Lung (tissue), 11 donors: ENCODE measurements at regions not wholly inside any gene's neighbourhood (a gene's known extent, or its start where the extent isn't known, plus 50 kb on each side); places are given as distances from the start of the nearest gene placed in this dataset.

ENCODE experiments used
- ATAC-seq: fragments of 200-7000 bp; cut with Tn5 transposase; one replicate; pipeline ENCODE4 v1.9.1; 2020; ENCODE audit warnings: moderate number of reproducible peaks; ENCODE audit not compliant: insufficient read depth, low FRiP score
- DNase-seq, 3 donors: peaks; one replicate each; pipeline ENCODE4 v3.0.0-alpha.2; 2013 to 2017
- H3K27ac ChIP-seq, 2 donors: one replicate each; pipeline ENCODE4 v1.5.1; 2013; ENCODE audit warnings: mild to moderate bottlenecking in 2 of 2, moderate library complexity in 2 of 2, control low read depth in 1 of 2, inconsistent platforms in 1 of 2, low read depth in 1 of 2, low read length in 1 of 2
- H3K27me3 ChIP-seq, 3 donors: one replicate each; pipeline ENCODE4 v1.5.1; 2013; ENCODE audit warnings: low read length in 2 of 3; ENCODE audit not compliant: control insufficient read depth in 3 of 3, insufficient read depth in 3 of 3
- H3K36me3 ChIP-seq, 4 donors: one replicate each; pipeline ENCODE4 v1.5.1; 2013; ENCODE audit warnings: low read length in 4 of 4, mild to moderate bottlenecking in 1 of 4, moderate library complexity in 1 of 4; ENCODE audit not compliant: control insufficient read depth in 4 of 4, insufficient read depth in 4 of 4
- H3K4me1 ChIP-seq, 5 donors: one replicate each; pipeline ENCODE4 v1.5.1; 2013; ENCODE audit warnings: low read length in 5 of 5, mild to moderate bottlenecking in 2 of 5, moderate library complexity in 1 of 5; ENCODE audit not compliant: control insufficient read depth in 5 of 5, insufficient read depth in 5 of 5
- H3K4me3 ChIP-seq: one replicate; pipeline ENCODE4 v1.5.1; 2013; ENCODE audit warnings: mild to moderate bottlenecking, control low read depth, moderate library complexity
- H3K9ac ChIP-seq, 2 donors: one replicate each; pipeline ENCODE4 v1.5.1; 2013; ENCODE audit warnings: low read length in 2 of 2, control low read depth in 1 of 2; ENCODE audit not compliant: insufficient read depth in 1 of 2
- H3K9me3 ChIP-seq, 4 donors: one replicate each; pipeline ENCODE4 v1.5.1; 2013; ENCODE audit warnings: low read length in 3 of 4, mild to moderate bottlenecking in 1 of 4, moderate library complexity in 1 of 4; ENCODE audit not compliant: control insufficient read depth in 4 of 4, insufficient read depth in 3 of 4
- CTCF ChIP-seq: IDR thresholded peaks from 2 replicates; pipeline ENCODE4 v1.5.1; 2012; ENCODE audit warnings: mild to moderate bottlenecking; ENCODE audit errors: control extremely low read depth, extremely low read depth
- WGBS, 2 donors: extraction: QIAGEN DNeasy Blood & Tissue Kit; methylation state at CpG; one replicate each; pipeline ENCODE4 v1.1.7; 2013; 5-methylcytosine and 5-hydroxymethylcytosine counted together
- donor health status: control.
- donor health status: control.
- donor health status: Bipolar disorder and iron deficiency.
- donor health status: healthy.
- donor health status: DM: yes; HTN: yes; CAD: no.

- H3K36me3 ChIP-seq = no peaks in the 10 kb centered on the region
- no peaks in the 10 kb centered on the region for H3K4me1 ChIP-seq
- H3K4me3 ChIP-seq = no peak overlapping the region
- no peaks in the 10 kb centered on the region for H3K9me3 ChIP-seq
- no peak for TF ChIP-seq CTCF
- ATAC-seq (no peak), DNase-seq (no peak)
- no peak overlapping the region for H3K9ac ChIP-seq
- H3K27ac ChIP-seq = no peak overlapping the region
- WGBS, 2 donors = 68 to 85% methylated on average over 5 of the region's 5 CpGs
- no peaks in the 10 kb centered on the region for H3K27me3 ChIP-seq
These were observed 319.5 kb upstream of the OR4E1 start for GRCh38 chr14:21993070-21993469.

GRCh38 chr14:21991130-21991529 is 317.5 kb upstream of the OR4E1 start:
- TF ChIP-seq CTCF = no peak
- no peak for DNase-seq
- WGBS, 2 donors = 55 to 62% methylated on average over 2 of the region's 2 CpGs

GRCh38 chr14:21990116-21990515 is 316.5 kb upstream of the OR4E1 start:
- Histone ChIP-seq H3K9me3 (no peaks in the 10 kb centered on the region), H3K36me3 (no peaks in the 10 kb centered on the region), H3K4me3 (no peak overlapping the region), H3K9ac (no peak overlapping the region), H3K27me3 (no peaks in the 10 kb centered on the region), H3K27ac (no peak overlapping the region), H3K4me1 (peaks cover 0 to 6% (median 0%) of the 10 kb centered on the region in 5 donors)
- no peak for TF ChIP-seq CTCF
- DNase-seq = peak in 2 of 3 donors; percentile 12 to 31
- ATAC-seq = no peak
- WGBS, 2 donors = 20 to 26% methylated on average over 2 of the region's 2 CpGs

More at GRCh38 chr14:21991130-21991529, 317.5 kb upstream of the OR4E1 start:
- no peaks in the 10 kb centered on the region for H3K4me1 ChIP-seq
- ATAC-seq = no peak
- H3K9me3 ChIP-seq = no peaks in the 10 kb centered on the region
- no peak overlapping the region for H3K4me3 ChIP-seq
- H3K27ac ChIP-seq = no peak overlapping the region
- H3K36me3 ChIP-seq = no peaks in the 10 kb centered on the region
- no peaks in the 10 kb centered on the region for H3K27me3 ChIP-seq
- H3K9ac ChIP-seq = no peak overlapping the region

- no peak overlapping the region for H3K4me3 ChIP-seq
- H3K9ac ChIP-seq = no peak overlapping the region
- DNase-seq (no peak), ATAC-seq (no peak)
- no peaks in the 10 kb centered on the region for H3K36me3 ChIP-seq
- no peaks in the 10 kb centered on the region for H3K27me3 ChIP-seq
- peaks cover 0 to 6% (median 0%) of the 10 kb centered on the region in 5 donors for H3K4me1 ChIP-seq
- 80 to 88% methylated on average over 7 of the region's 7 CpGs for WGBS, 2 donors
- no peak for TF ChIP-seq CTCF
- no peaks in the 10 kb centered on the region for H3K9me3 ChIP-seq
- H3K27ac ChIP-seq = no peak overlapping the region
These were observed 315.5 kb upstream of the OR4E1 start for GRCh38 chr14:21989090-21989489.
